Nephron (organoid): ENCODE measurements at regions not wholly inside any gene's neighbourhood (a gene's known extent, or its start where the extent isn't known, plus 50 kb on each side); places are given as distances from the start of the nearest gene placed in this dataset.

ENCODE experiments used
- H3K27ac Mint-ChIP-seq, 3 experiments: 2 replicates each; pipeline ENCODE4 v1.8.0; 2020; ENCODE audit warnings: mixed read lengths in 3 of 3, mild to moderate bottlenecking in 2 of 3, moderate library complexity in 1 of 3
- H3K27me3 Mint-ChIP-seq: 2 replicates; pipeline ENCODE4 v1.8.0; 2021; ENCODE audit warnings: low read depth, mild to moderate bottlenecking, moderate library complexity, mixed read lengths
- H3K36me3 Mint-ChIP-seq: 2 replicates; pipeline ENCODE4 v1.8.0; 2020; ENCODE audit warnings: low read depth, mixed read lengths
- H3K4me1 Mint-ChIP-seq: 2 replicates; pipeline ENCODE4 v1.8.0; 2020; ENCODE audit warnings: mixed read lengths
- H3K4me3 Mint-ChIP-seq, 3 experiments: 2 replicates each; pipeline ENCODE4 v1.8.0; 2020; ENCODE audit warnings: mild to moderate bottlenecking in 3 of 3, mixed read lengths in 3 of 3, moderate library complexity in 2 of 3
- H3K9me3 Mint-ChIP-seq: 2 replicates; pipeline ENCODE4 v1.8.0; 2020; ENCODE audit warnings: mixed read lengths
- TF ChIP-seq, protein P1 (sequence below), 3 experiments: fragments of 200-600 bp; sonication (generic); IDR thresholded peaks; one replicate each; pipeline ENCODE4 v1.5.0; 2021; ENCODE audit warnings: antibody characterized with exemption in 3 of 3; ENCODE audit not compliant: unreplicated experiment in 3 of 3

DNA sequence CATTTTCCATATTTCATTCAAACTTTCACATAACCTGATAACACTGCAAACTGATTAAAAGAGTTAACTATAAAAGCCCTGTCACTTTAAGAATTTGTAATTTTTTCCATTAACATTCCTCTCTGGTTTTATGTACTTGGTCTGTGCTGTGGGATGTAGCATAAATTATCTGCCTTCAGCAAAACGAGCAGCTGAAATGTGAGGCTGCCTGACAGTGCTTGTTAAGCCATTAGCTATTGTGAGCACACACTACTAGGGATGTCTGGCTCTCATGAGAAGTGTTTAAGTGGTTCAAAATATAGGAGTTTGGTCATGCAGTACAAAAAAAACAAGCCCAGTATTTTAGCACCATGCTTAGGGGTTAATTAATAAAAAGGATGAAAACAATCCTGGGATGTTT lies 63.0 kb downstream of the HOXA1 start:
- TF ChIP-seq, protein P1, sequence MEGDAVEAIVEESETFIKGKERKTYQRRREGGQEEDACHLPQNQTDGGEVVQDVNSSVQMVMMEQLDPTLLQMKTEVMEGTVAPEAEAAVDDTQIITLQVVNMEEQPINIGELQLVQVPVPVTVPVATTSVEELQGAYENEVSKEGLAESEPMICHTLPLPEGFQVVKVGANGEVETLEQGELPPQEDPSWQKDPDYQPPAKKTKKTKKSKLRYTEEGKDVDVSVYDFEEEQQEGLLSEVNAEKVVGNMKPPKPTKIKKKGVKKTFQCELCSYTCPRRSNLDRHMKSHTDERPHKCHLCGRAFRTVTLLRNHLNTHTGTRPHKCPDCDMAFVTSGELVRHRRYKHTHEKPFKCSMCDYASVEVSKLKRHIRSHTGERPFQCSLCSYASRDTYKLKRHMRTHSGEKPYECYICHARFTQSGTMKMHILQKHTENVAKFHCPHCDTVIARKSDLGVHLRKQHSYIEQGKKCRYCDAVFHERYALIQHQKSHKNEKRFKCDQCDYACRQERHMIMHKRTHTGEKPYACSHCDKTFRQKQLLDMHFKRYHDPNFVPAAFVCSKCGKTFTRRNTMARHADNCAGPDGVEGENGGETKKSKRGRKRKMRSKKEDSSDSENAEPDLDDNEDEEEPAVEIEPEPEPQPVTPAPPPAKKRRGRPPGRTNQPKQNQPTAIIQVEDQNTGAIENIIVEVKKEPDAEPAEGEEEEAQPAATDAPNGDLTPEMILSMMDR (IDR thresholded peaks at IDR 0.05; ENCODE audit: unreplicated experiment in 3 of 3), result no peak
- H3K9me3 Mint-ChIP-seq, result no peaks in the 10 kb centered on the region
- peaks cover 57% of the 10 kb centered on the region for H3K4me1 Mint-ChIP-seq
- no peaks in the 10 kb centered on the region for H3K27me3 Mint-ChIP-seq
- H3K27ac Mint-ChIP-seq, result peak overlapping the region; percentile 56 to 77 (median 69)
- H3K4me3 Mint-ChIP-seq, result peak overlapping the region in 1 of 3 experiments; percentile 14
- H3K36me3 Mint-ChIP-seq, result no peaks in the 10 kb centered on the region

DNA sequence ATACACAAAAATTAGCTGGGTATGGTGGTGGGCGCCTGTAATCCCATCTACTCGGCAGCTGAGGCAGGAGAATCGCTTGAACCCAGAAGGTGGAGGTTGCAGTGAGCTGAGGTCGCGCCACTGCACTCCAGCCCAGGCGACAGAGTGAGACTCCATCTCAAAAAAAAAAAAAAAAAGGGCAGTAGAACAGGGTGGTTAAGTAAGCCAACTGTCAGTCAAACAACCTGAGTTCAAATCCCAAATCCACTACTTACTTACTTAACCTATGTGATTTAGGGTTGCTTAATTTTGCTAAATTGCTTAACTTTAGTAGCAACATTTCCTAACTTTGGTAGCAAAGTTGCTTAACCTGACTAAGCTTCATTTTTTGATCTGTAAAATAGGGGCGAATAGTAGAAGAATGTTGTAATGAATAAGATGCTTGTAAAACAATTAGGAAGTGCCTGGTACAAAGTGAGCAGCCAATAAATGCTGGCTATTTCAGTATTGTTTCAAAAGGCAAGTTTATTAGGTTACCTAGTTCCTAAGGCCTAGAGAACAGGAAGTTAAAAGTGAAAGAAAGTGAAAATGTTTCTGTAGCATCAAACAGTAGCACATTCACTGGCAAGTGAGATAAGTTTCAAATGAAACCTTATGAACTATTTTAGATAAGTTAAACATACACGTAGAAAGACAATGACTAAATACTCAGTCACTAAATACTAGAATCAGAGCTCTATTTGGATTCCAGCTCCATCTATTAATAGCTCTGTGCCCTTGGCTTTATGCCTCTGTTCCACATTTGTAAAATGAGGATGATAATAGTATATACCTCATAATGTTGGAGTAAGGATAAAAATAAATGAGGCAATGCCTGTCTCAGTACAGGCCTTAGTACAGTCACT lies 64.3 kb downstream of the HOXA1 start:
- H3K4me1 Mint-ChIP-seq, result peaks cover 57% of the 10 kb centered on the region
- H3K27ac Mint-ChIP-seq, result peak overlapping the region; percentile 69 to 89 (median 84)
- H3K27me3 Mint-ChIP-seq, result no peaks in the 10 kb centered on the region
- H3K36me3 Mint-ChIP-seq, result no peaks in the 10 kb centered on the region
- TF ChIP-seq, protein P1 (IDR thresholded peaks at IDR 0.05; ENCODE audit: unreplicated experiment in 3 of 3), result no peak
- H3K4me3 Mint-ChIP-seq, result no peak overlapping the region
- H3K9me3 Mint-ChIP-seq, result no peaks in the 10 kb centered on the region

DNA sequence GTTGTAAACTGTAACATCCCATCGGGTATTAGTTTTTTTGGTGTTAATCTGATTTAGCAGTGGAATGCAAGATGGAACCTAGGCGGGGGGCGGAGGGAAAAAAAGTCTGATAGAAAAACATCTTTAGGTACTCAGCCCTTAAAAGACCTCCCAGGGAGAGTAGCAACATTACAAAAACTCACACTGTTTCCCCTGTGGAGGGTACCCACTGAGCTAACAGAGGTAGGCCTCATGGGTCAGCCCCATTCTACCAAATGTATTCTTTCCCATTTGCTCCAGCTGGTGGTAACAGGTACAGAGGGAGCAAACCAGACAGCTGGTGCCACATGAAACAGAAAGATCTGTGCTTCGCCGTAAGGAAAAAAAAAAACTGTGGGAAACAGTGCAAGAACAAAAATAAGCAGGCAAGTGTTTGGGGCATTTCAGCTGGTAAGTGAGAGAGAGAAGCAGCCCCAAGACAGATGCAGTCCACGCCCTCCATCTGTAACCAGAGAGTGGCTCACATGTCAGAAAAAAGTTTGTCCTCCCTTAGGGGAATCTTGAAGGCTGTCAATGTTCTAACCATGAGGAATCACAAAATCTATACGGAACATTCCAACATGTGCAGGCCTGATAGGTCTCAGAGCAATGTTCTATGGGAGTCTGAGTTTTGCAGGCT lies 65.3 kb downstream of the HOXA1 start:
- Mint-ChIP-seq H3K9me3 (no peaks in the 10 kb centered on the region), H3K4me1 (peaks cover 57% of the 10 kb centered on the region), H3K4me3 (peak overlapping the region in 1 of 3 experiments; percentile 20), H3K36me3 (no peaks in the 10 kb centered on the region), H3K27ac (peak overlapping the region; percentile 43 to 69 (median 56)), H3K27me3 (no peaks in the 10 kb centered on the region)
- TF ChIP-seq, protein P1 (IDR thresholded peaks at IDR 0.05; ENCODE audit: unreplicated experiment in 3 of 3), result no peak

DNA sequence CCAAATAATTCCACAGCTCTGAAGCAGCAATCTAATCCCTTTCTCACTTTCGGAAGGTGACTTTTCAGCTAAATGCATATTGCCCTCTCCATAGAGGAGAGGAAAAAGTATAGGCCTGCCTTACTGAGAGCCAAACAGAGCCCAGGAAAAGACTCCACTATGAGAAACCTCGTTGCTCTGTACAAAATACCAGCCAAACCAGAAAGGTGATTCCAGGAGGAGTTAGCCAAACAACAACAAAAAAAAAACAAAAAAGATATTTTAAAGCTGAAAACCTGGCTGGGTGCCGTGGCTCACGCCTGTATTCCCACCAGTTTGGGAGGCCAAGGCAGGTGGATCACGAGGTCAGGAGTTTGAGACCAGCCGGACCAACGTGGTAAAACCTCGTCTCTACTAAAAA lies 70.5 kb downstream of the HOXA1 start:
- H3K36me3 Mint-ChIP-seq, result no peaks in the 10 kb centered on the region
- peaks cover 2% of the 10 kb centered on the region for H3K9me3 Mint-ChIP-seq
- no peak overlapping the region for H3K27ac Mint-ChIP-seq
- no peak overlapping the region for H3K4me3 Mint-ChIP-seq
- peaks cover 4% of the 10 kb centered on the region for H3K27me3 Mint-ChIP-seq
- TF ChIP-seq, protein P1 (IDR thresholded peaks at IDR 0.05; ENCODE audit: unreplicated experiment in 3 of 3), result no peak
- peaks cover 19% of the 10 kb centered on the region for H3K4me1 Mint-ChIP-seq

DNA sequence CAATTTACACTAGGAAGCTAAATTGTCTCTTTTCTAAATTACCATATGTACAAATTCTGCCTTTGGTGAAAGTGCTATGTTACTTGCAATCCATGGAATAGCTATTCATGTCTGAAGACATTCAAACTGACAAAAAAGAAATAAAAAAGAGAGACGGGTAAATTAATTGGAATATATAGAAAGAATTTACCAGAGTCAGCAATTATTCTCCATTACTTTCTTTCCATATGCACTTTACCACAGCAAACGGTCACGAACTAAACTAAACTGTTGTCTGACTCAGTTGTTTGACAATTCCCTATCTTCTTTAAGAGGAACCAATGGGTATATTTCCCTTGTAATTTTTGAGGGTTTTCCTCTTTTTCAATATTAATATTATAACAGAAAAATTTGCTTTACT lies 85.7 kb downstream of the HOXA1 start:
- no peaks in the 10 kb centered on the region for H3K4me1 Mint-ChIP-seq
- peaks cover 5% of the 10 kb centered on the region for H3K27me3 Mint-ChIP-seq
- no peak overlapping the region for H3K4me3 Mint-ChIP-seq
- peaks cover 43% of the 10 kb centered on the region for H3K9me3 Mint-ChIP-seq
- TF ChIP-seq, protein P1 (IDR thresholded peaks at IDR 0.05; ENCODE audit: unreplicated experiment in 3 of 3), result no peak
- H3K36me3 Mint-ChIP-seq, result no peaks in the 10 kb centered on the region
- no peak overlapping the region for H3K27ac Mint-ChIP-seq
